ENCODE measurements at regions not wholly inside any gene's neighbourhood (a gene's known extent, or its start where the extent isn't known, plus 50 kb on each side); places are given as distances from the start of the nearest gene placed in this dataset.

DNA sequence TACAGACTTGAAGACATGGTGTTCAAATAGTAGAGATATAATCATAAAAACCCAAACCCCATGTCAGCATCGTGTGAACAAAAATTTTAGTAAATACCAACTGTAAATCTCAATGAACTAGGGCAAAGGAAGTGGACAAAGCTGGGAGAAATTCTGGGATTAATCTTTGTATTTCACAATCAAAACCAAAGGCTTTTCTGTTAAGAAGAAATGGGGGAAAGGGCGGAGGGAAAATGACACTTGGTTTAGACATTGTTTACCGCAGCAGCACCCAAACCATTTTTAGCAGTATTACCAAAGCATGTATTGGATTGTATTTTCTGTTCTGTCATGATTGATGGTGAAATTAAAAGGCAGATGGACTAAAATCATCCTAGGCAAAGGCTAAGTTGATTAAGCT is 134.2 kb upstream of the PRSS3 start:
- TF ChIP-seq CTCF (IDR thresholded peaks at IDR 0.05), result no peak
- TF ChIP-seq POLR2A (IDR thresholded peaks at IDR 0.05), result no peak

All from heart left ventricle (tissue), 13 donors.